ENCODE measurements at regions not wholly inside any gene's neighbourhood (a gene's known extent, or its start where the extent isn't known, plus 50 kb on each side); places are given as distances from the start of the nearest gene placed in this dataset.
"Not testable (repeated sequence)": the region's sequence is repeated elsewhere in the genome, so short reads cannot be mapped to it uniquely, and the experiment has no call there.

- no peak for DNase-seq (ENCODE audit: low read depth)
Observed at GRCh38 chr3:28950614-28951013, 330.3 kb upstream of the RBMS3 start.

- DNase-seq (ENCODE audit: low read depth): no peak
Observed at GRCh38 chr3:28951772-28952556, 328.9 kb upstream of the RBMS3 start.

- DNase-seq (ENCODE audit: low read depth): no peak
Observed at GRCh38 chr3:28958656-28959055, 322.2 kb upstream of the RBMS3 start.

GRCh38 chr3:28971156-28971555 is 309.7 kb upstream of the RBMS3 start:
- no peak for DNase-seq (ENCODE audit: low read depth)

- no peak for DNase-seq (ENCODE audit: low read depth)
Observed at GRCh38 chr3:28972921-28973320, 307.9 kb upstream of the RBMS3 start.

GRCh38 chr3:28973609-28974008 is 307.3 kb upstream of the RBMS3 start:
- no peak for DNase-seq (ENCODE audit: low read depth)

- DNase-seq (ENCODE audit: low read depth): no peak
Observed at GRCh38 chr3:28978092-28978491, 302.8 kb upstream of the RBMS3 start.

- no peak for DNase-seq (ENCODE audit: low read depth)
Observed at GRCh38 chr3:28980131-28980530, 300.7 kb upstream of the RBMS3 start.

GRCh38 chr3:28980631-28981030 is 300.2 kb upstream of the RBMS3 start:
- DNase-seq (ENCODE audit: low read depth): no peak

- no peak for DNase-seq (ENCODE audit: low read depth)
Observed at GRCh38 chr3:28982906-28983305, 298.0 kb upstream of the RBMS3 start.

- DNase-seq (ENCODE audit: low read depth): no peak
Observed at GRCh38 chr3:28986922-28987321, 293.9 kb upstream of the RBMS3 start.

GRCh38 chr3:28989646-28990089 is 291.2 kb upstream of the RBMS3 start:
- no peak for DNase-seq (ENCODE audit: low read depth)

GRCh38 chr3:28994161-28994905 is 286.5 kb upstream of the RBMS3 start:
- DNase-seq (ENCODE audit: low read depth): no peak

- no peak for DNase-seq (ENCODE audit: low read depth)
Observed at GRCh38 chr3:29004885-29005599, 275.8 kb upstream of the RBMS3 start.

GRCh38 chr3:29005862-29006261 is 275.0 kb upstream of the RBMS3 start:
- DNase-seq (ENCODE audit: low read depth): no peak

- no peak for DNase-seq (ENCODE audit: low read depth)
Observed at GRCh38 chr3:29011441-29011840, 269.4 kb upstream of the RBMS3 start.

- no peak for DNase-seq (ENCODE audit: low read depth)
Observed at GRCh38 chr3:29011966-29012365, 268.9 kb upstream of the RBMS3 start.

GRCh38 chr3:29022976-29023375 is 257.9 kb upstream of the RBMS3 start:
- DNase-seq (ENCODE audit: low read depth): no peak

GRCh38 chr3:29026286-29026685 is 254.6 kb upstream of the RBMS3 start:
- no peak for DNase-seq (ENCODE audit: low read depth)

GRCh38 chr3:29026959-29027358 is 253.9 kb upstream of the RBMS3 start:
- no peak for DNase-seq (ENCODE audit: low read depth)

GRCh38 chr3:29031175-29031574 is 249.7 kb upstream of the RBMS3 start:
- DNase-seq (ENCODE audit: low read depth): not testable (repeated sequence)

GRCh38 chr3:29033511-29033910 is 247.4 kb upstream of the RBMS3 start:
- no peak for DNase-seq (ENCODE audit: low read depth)

GRCh38 chr3:29050155-29050554 is 230.7 kb upstream of the RBMS3 start:
- DNase-seq (ENCODE audit: low read depth): no peak
